ENCODE measurements at regions not wholly inside any gene's neighbourhood (a gene's known extent, or its start where the extent isn't known, plus 50 kb on each side); places are given as distances from the start of the nearest gene placed in this dataset.

DNA sequence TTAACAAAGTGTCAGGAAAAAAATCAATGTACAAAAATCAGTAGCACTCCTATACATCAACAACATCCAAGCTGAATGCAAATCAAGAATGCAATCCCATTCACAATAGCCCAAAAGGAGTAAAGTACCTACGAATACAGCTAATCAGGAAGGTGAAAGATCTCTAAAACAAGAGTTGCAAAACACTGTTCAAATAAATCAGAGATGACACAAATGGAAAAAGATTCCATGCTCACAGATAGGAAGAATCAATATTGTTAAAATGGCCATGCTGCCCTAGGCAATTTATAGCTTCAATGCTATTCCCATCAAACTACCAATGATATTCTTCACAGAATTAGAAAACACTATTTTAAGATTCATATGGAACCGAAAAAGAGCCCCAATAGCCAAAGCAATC is 223.7 kb upstream of the CD96 start:
- DNase-seq (ENCODE audit: low read depth in 2 of 2): no peak
- H3K4me3 ChIP-seq (replicated peaks in 1 of 2; ENCODE audit: low read depth in 2 of 2, low read length in 2 of 2): no peak overlapping the region
- TF ChIP-seq, protein P1, sequence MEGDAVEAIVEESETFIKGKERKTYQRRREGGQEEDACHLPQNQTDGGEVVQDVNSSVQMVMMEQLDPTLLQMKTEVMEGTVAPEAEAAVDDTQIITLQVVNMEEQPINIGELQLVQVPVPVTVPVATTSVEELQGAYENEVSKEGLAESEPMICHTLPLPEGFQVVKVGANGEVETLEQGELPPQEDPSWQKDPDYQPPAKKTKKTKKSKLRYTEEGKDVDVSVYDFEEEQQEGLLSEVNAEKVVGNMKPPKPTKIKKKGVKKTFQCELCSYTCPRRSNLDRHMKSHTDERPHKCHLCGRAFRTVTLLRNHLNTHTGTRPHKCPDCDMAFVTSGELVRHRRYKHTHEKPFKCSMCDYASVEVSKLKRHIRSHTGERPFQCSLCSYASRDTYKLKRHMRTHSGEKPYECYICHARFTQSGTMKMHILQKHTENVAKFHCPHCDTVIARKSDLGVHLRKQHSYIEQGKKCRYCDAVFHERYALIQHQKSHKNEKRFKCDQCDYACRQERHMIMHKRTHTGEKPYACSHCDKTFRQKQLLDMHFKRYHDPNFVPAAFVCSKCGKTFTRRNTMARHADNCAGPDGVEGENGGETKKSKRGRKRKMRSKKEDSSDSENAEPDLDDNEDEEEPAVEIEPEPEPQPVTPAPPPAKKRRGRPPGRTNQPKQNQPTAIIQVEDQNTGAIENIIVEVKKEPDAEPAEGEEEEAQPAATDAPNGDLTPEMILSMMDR (IDR thresholded peaks at IDR 0.05; ENCODE audit: low read depth, low read length): no peak

DNA sequence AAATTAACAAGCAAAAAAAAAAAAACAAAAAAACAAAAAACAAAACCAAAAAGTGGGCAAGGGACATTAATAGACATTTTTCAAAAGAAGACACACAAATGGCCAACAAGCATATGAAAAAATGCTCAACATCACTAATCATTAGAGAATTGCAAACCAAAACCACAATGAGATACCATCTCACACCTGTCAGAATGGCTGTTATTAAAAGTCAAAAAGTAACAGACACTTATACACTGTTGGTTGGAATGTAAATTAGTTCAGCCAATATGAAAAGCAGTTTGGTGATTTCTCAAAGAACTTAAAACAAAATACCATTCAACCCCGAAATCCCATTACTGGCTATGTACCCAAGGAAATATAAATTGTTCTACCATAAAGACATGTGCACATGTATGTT is 222.4 kb upstream of the CD96 start:
- TF ChIP-seq, protein P1 (IDR thresholded peaks at IDR 0.05; ENCODE audit: low read depth, low read length): no peak
- no peak overlapping the region for H3K4me3 ChIP-seq (replicated peaks in 1 of 2; ENCODE audit: low read depth in 2 of 2, low read length in 2 of 2)
- DNase-seq (ENCODE audit: low read depth in 2 of 2): no peak

DNA sequence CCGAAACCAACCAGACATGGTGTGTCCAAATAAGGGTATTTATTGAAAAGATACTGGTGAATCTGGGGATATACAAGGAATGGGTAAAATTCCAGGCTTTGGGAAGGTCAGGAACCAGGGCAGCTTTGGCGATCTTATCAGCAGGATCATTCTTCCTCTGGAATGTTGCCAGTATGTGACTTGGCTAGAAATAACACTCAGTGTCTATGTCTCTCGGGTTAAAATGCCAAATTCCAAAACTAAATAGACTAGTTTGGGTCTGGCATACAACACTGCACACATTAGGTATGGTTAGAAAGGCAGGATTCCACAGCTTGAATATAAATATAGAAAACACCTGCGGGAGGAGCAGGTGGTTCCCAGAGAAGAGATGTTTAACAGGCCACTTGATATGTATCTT is 220.2 kb upstream of the CD96 start:
- H3K4me3 ChIP-seq (replicated peaks in 1 of 2; ENCODE audit: low read depth in 2 of 2, low read length in 2 of 2): no peak overlapping the region
- TF ChIP-seq, protein P1 (IDR thresholded peaks at IDR 0.05; ENCODE audit: low read depth, low read length): no peak
- DNase-seq (ENCODE audit: low read depth in 2 of 2): no peak

DNA sequence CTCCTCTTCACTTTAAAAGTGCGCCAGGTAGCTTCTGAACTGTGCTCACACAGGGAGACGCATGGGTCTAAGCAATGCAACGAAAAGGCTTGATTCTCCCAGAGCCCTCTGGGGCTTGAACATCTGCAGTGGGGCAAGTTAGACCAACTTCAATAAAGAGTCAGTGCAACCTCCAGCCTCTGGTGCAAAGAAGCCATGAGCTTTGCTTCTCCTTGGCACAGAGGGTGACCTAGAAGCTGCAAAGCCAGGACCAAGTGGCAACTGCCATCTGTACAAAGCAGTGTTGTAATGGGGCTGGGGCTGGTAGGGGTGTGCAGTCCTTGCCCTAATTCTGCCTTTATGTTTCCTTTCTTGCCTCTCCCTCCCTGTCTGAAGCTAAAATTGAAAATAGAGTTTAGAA is 219.0 kb upstream of the CD96 start:
- TF ChIP-seq, protein P1 (IDR thresholded peaks at IDR 0.05; ENCODE audit: low read depth, low read length): no peak
- H3K4me3 ChIP-seq (replicated peaks in 1 of 2; ENCODE audit: low read depth in 2 of 2, low read length in 2 of 2): no peak overlapping the region
- no peak for DNase-seq (ENCODE audit: low read depth in 2 of 2)

DNA sequence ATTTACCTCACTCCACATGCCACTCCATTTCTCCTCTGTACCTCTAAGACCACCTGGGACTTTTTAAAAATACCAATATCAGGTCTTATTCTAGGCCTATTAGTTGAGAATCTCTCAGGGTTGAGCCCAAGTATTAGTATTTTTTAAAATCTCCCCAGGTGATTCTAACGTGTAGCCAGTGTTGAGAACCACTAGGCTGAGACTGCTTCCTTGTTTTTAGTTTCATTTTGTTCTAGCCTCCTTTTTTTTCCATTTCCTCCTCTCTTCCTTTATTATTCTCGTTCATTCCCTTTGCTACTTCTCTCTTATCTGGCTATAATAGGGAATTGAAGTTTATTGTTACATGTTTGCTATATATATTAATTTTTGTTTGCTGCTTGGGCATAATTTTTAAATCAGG is 217.8 kb upstream of the CD96 start:
- H3K4me3 ChIP-seq (replicated peaks in 1 of 2; ENCODE audit: low read depth in 2 of 2, low read length in 2 of 2): no peak overlapping the region
- DNase-seq (ENCODE audit: low read depth in 2 of 2): no peak
- TF ChIP-seq, protein P1 (IDR thresholded peaks at IDR 0.05; ENCODE audit: low read depth, low read length): no peak

DNA sequence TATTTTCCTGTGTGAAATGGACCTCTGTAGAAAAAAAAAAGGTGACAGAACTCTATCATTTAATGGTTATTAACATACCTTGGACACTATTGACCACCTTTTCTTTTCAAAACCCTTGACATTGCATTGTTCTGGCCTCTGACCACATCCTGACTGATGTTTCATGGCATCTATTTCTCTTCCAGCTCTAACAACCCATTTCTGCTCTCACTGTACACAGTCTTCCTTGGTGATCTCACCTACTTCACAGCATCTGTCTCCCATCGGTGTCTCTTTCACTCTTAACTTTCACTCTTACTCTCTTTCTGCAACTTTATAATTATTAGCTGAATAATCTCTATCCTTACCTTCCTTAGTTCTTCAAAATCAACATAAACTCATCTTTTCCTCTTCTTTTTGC is 217.4 kb upstream of the CD96 start:
- no peak for DNase-seq (ENCODE audit: low read depth in 2 of 2)
- no peak overlapping the region for H3K4me3 ChIP-seq (replicated peaks in 1 of 2; ENCODE audit: low read depth in 2 of 2, low read length in 2 of 2)
- TF ChIP-seq, protein P1 (IDR thresholded peaks at IDR 0.05; ENCODE audit: low read depth, low read length): no peak

DNA sequence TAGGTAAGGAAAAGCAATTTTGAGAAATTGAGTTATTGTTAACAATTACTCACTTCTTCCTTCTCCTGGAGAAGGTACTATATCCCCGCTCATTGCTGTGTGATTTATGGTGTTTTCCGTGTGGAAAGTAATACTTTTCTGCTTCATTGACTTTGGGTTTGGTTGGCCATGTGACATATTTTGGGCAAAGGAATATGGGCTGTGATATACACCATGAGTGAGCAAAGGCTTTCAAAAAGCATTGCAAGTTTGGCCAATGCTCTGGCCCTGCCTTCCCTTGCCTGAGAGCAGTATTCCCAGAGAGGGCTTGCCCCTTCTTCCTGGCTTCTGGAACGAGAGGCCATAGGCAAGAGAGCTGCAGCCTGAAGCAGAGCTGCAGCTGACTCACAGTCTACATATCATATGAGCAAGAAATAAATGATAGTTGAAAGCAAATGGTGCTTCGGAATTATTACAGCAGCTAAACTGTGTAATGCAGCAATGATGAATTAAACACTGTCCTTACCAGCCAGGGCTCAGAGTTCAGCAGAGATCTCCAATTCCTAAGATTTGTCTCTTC is 216.8 kb upstream of the CD96 start:
- no peak for DNase-seq (ENCODE audit: low read depth in 2 of 2)
- no peak overlapping the region for H3K4me3 ChIP-seq (replicated peaks in 1 of 2; ENCODE audit: low read depth in 2 of 2, low read length in 2 of 2)
- TF ChIP-seq, protein P1 (IDR thresholded peaks at IDR 0.05; ENCODE audit: low read depth, low read length): no peak

Data from cardiac fibroblast (primary cell).